ENCODE measurements at regions not wholly inside any gene's neighbourhood (a gene's known extent, or its start where the extent isn't known, plus 50 kb on each side); places are given as distances from the start of the nearest gene placed in this dataset.
A peak's percentile ranks its signal among the peaks of the same experiment; 100 is the strongest.

DNA sequence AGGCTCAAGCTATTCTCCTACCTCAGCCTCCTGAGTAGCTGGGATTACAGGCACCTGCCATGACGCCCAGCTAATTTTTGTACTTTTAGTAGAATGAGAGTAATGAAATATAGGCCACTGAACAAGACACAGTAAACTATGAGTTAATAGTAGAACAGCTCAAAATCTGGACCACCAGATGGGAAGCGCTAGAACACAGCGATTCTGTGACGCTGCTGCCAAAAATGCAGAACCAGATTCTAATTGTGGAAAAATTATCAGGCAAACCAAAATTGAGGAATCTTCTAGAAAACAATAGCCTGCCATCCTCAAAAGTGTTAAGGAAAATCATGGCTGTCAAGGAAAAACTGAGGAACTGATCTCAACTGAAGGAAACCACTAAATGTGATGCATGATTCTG lies 111.4 kb upstream of the TIAM1 start:
- Mint-ChIP-seq H3K9me3 (no peaks in the 10 kb centered on the region), H3K27me3 (ENCODE audit: insufficient read depth) (no peaks in the 10 kb centered on the region), H3K4me3 (no peak overlapping the region), H3K27ac (no peak overlapping the region), H3K36me3 (ENCODE audit: low read depth) (no peaks in the 10 kb centered on the region), H3K4me1 (peaks cover 3% of the 10 kb centered on the region)
- DNase-seq, result no peak
- Histone ChIP-seq H3K27me3 (ENCODE audit: control insufficient read depth, insufficient read depth, low read length, poor library complexity, severe bottlenecking) (no peaks in the 10 kb centered on the region), H3K27ac (ENCODE audit: low read depth, low read length) (no peak overlapping the region), H3K36me3 (ENCODE audit: control insufficient read depth, insufficient read depth, low read length) (no peaks in the 10 kb centered on the region), H3K4me1 (ENCODE audit: control insufficient read depth, insufficient read depth, low read length) (no peaks in the 10 kb centered on the region), H3K4me3 (ENCODE audit: low read length) (no peak overlapping the region), H3K9ac (ENCODE audit: extremely low read depth, low read length, poor library complexity, severe bottlenecking) (no peak overlapping the region), H3K9me3 (ENCODE audit: control insufficient read depth, low read length) (no peaks in the 10 kb centered on the region)
- TF ChIP-seq, protein P1, sequence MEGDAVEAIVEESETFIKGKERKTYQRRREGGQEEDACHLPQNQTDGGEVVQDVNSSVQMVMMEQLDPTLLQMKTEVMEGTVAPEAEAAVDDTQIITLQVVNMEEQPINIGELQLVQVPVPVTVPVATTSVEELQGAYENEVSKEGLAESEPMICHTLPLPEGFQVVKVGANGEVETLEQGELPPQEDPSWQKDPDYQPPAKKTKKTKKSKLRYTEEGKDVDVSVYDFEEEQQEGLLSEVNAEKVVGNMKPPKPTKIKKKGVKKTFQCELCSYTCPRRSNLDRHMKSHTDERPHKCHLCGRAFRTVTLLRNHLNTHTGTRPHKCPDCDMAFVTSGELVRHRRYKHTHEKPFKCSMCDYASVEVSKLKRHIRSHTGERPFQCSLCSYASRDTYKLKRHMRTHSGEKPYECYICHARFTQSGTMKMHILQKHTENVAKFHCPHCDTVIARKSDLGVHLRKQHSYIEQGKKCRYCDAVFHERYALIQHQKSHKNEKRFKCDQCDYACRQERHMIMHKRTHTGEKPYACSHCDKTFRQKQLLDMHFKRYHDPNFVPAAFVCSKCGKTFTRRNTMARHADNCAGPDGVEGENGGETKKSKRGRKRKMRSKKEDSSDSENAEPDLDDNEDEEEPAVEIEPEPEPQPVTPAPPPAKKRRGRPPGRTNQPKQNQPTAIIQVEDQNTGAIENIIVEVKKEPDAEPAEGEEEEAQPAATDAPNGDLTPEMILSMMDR (conservative IDR thresholded peaks at IDR 0.05), result no peak
- 91 to 93% methylated on average over 4 of the region's 4 CpGs for WGBS, 2 experiments (ENCODE audit: insufficient coverage in 1 of 2, insufficient read length in 1 of 2)

DNA sequence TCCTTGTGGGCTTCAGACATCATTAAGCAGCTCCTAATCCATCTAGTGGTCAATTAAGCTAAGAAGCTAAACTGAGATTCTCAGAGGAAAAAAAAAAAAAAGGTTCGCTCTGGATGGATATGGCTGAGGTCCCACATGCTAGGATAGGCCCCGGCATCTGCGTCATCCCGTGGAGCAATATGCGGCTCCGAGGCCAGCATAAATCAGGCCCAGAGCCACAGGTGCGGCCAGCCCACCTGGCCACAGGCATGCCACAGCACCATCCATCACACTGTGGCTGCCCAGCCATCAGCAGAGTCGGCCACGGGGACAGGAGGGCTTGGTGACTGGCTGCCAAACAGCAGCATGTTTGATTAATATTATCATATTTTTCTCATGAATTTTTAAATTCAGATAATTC lies 106.9 kb upstream of the TIAM1 start:
- no peak overlapping the region for H3K4me3 Mint-ChIP-seq

DNA sequence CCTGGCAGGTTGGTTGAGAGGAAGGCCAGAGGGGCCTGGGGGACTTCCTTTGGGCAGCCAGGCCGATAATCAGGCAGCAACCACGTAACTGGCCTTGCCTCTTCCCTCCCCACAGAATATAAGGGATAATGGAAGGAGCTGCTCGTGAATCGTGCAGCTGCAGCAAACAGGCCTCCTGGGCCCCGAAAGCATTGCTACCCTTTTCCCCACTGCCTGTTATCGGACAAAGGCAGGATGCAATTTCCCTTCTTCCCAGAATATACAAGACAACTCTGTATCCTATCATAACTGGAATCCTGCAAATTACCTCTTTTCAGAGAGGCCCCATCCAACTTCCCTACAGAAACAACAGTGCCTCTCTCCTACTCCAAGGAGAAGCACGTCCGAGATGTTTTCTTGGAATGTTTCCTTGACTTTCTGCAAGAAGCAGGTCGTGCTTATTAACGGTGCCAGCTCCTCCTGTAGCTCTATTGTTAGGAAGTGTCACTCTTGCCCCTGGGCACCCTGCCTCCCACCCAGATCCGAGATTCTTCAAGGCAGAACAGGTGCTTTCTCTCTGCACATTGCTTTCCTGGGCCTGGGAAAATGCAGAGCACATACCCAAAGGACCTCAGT lies 106.0 kb upstream of the TIAM1 start:
- H3K9me3 ChIP-seq (ENCODE audit: control insufficient read depth, low read length), result no peaks in the 10 kb centered on the region
- WGBS, 2 experiments (ENCODE audit: insufficient coverage in 1 of 2, insufficient read length in 1 of 2), result 78 to 89% methylated on average over 9 to 11 of the region's 11 CpGs
- no peak overlapping the region for H3K9ac ChIP-seq (ENCODE audit: extremely low read depth, low read length, poor library complexity, severe bottlenecking)
- Mint-ChIP-seq H3K36me3 (ENCODE audit: low read depth) (peaks cover 2% of the 10 kb centered on the region), H3K4me3 (no peak overlapping the region), H3K27me3 (ENCODE audit: insufficient read depth) (no peaks in the 10 kb centered on the region), H3K27ac (peak overlapping the region; percentile 11), H3K9me3 (no peaks in the 10 kb centered on the region), H3K4me1 (no peaks in the 10 kb centered on the region)
- peak overlapping the region; percentile 73 for H3K27ac ChIP-seq (ENCODE audit: low read depth, low read length)
- H3K27me3 ChIP-seq (ENCODE audit: control insufficient read depth, insufficient read depth, low read length, poor library complexity, severe bottlenecking), result no peaks in the 10 kb centered on the region
- no peak for DNase-seq
- no peak overlapping the region for H3K4me3 ChIP-seq (ENCODE audit: low read length)
- TF ChIP-seq, protein P1 (conservative IDR thresholded peaks at IDR 0.05), result no peak
- no peaks in the 10 kb centered on the region for H3K36me3 ChIP-seq (ENCODE audit: control insufficient read depth, insufficient read depth, low read length)
- no peaks in the 10 kb centered on the region for H3K4me1 ChIP-seq (ENCODE audit: control insufficient read depth, insufficient read depth, low read length)

More for the DNA sequence above, 106.9 kb upstream of the TIAM1 start:
- H3K4me1 Mint-ChIP-seq, result no peaks in the 10 kb centered on the region
- no peaks in the 10 kb centered on the region for H3K36me3 Mint-ChIP-seq (ENCODE audit: low read depth)
- H3K27ac ChIP-seq (ENCODE audit: low read depth, low read length), result no peak overlapping the region
- no peak overlapping the region for H3K4me3 ChIP-seq (ENCODE audit: low read length)
- no peaks in the 10 kb centered on the region for H3K9me3 Mint-ChIP-seq
- no peak overlapping the region for H3K27ac Mint-ChIP-seq
- no peak overlapping the region for H3K9ac ChIP-seq (ENCODE audit: extremely low read depth, low read length, poor library complexity, severe bottlenecking)
- no peak for DNase-seq
- TF ChIP-seq, protein P1 (conservative IDR thresholded peaks at IDR 0.05), result no peak
- H3K9me3 ChIP-seq (ENCODE audit: control insufficient read depth, low read length), result no peaks in the 10 kb centered on the region
- whole genome bisulfite sequencing, 2 experiments (ENCODE audit: insufficient coverage in 1 of 2, insufficient read length in 1 of 2), result 95 to 100% methylated on average over 3 to 9 of the region's 9 CpGs
- H3K27me3 Mint-ChIP-seq (ENCODE audit: insufficient read depth), result no peaks in the 10 kb centered on the region
- H3K27me3 ChIP-seq (ENCODE audit: control insufficient read depth, insufficient read depth, low read length, poor library complexity, severe bottlenecking), result no peaks in the 10 kb centered on the region
- no peaks in the 10 kb centered on the region for H3K4me1 ChIP-seq (ENCODE audit: control insufficient read depth, insufficient read depth, low read length)
- H3K36me3 ChIP-seq (ENCODE audit: control insufficient read depth, insufficient read depth, low read length), result no peaks in the 10 kb centered on the region

Measured in endodermal cell (in vitro differentiated cells).